H1 (cell line): ENCODE measurements at regions not wholly inside any gene's neighbourhood (a gene's known extent, or its start where the extent isn't known, plus 50 kb on each side); places are given as distances from the start of the nearest gene placed in this dataset.
"Not testable (repeated sequence)": the region's sequence is repeated elsewhere in the genome, so short reads cannot be mapped to it uniquely, and the experiment has no call there.

Source experiments
- CTCF ChIA-PET: fragments of 300-600 bp; sonication (Branson Sonifier 250); formaldehyde crosslinking; loops from one replicate; lab custom pipeline; 2021; ENCODE audit not compliant: partially characterized antibody; lab: Charles Lee
- POLR2A ChIA-PET: fragments of 300-600 bp; sonication (Branson Sonifier 250); formaldehyde crosslinking; loops from one replicate; lab custom pipeline; 2021; ENCODE audit warnings: inconsistent platforms; ENCODE audit not compliant: partially characterized antibody; lab: Charles Lee
- DNase-seq, 2 experiments: peaks; one replicate each; pipeline versions ENCODE4 v3.0.0 to v3.0.0-alpha.2; 2010 to 2022; ENCODE audit warnings: low spot score in 2 of 2, low read depth in 1 of 2, mixed read lengths in 1 of 2
- FAIRE-seq: peaks from 2 replicates; lab custom pipeline; 2011; peaks lifted over from hg19 to GRCh38; lab: Jason Lieb, UNC
- H2AFZ ChIP-seq: 2 replicates; pipeline ENCODE4 v1.8.1; 2012; ENCODE audit warnings: low read length, inconsistent platforms
- H2AK5ac ChIP-seq: 2 replicates; pipeline ENCODE4 v1.6.1; 2013; ENCODE audit warnings: low read depth, low read length
- H2BK120ac ChIP-seq: replicated peaks from 2 replicates; pipeline ENCODE3; 2013; ENCODE audit warnings: low read depth, low read length, inconsistent platforms
- H2BK12ac ChIP-seq: 2 replicates; pipeline ENCODE4 v1.6.1; 2013; ENCODE audit warnings: low read depth, low read length
- H2BK15ac ChIP-seq: 2 replicates; pipeline ENCODE4 v1.6.1; 2013; ENCODE audit warnings: low read length
- H2BK20ac ChIP-seq: 2 replicates; pipeline ENCODE4 v1.6.1; 2013; ENCODE audit warnings: low read length
- H2BK5ac ChIP-seq: 2 replicates; pipeline ENCODE4 v1.6.1; 2013; ENCODE audit warnings: low read depth, low read length
- H3K14ac ChIP-seq: 2 replicates; pipeline ENCODE4 v1.6.1; 2013; ENCODE audit warnings: inconsistent platforms; ENCODE audit not compliant: insufficient read length
- H3K18ac ChIP-seq: 2 replicates; pipeline ENCODE4 v1.6.1; 2013; ENCODE audit warnings: low read length; ENCODE audit errors: extremely low read depth
- H3K23ac ChIP-seq: 2 replicates; pipeline ENCODE4 v1.6.1; 2013; ENCODE audit warnings: inconsistent platforms; ENCODE audit not compliant: insufficient read length
- H3K23me2 ChIP-seq: 2 replicates; pipeline ENCODE4 v1.6.1; 2013; ENCODE audit warnings: low read depth, low read length
- H3K27ac ChIP-seq: 2 replicates; pipeline ENCODE4 v1.6.1; 2011; ENCODE audit warnings: low read depth, low read length, inconsistent platforms
- H3K27me3 ChIP-seq, 4 experiments: replicated peaks in 1 of 4; 1 replicate in 1 of 4; 2 replicates in 3 of 4; pipeline versions ENCODE4 v1.6.1 to v1.8.1; 2011 to 2013; ENCODE audit warnings: low read length in 3 of 4, mild to moderate bottlenecking in 3 of 4, inconsistent platforms in 2 of 4, mixed read lengths in 2 of 4, moderate library complexity in 1 of 4; ENCODE audit not compliant: control insufficient read depth in 3 of 4, insufficient read depth in 3 of 4; ENCODE audit errors: extremely low read depth in 1 of 4
- H3K36me3 ChIP-seq, 4 experiments: 2 replicates each; pipeline versions ENCODE4 v1.6.1 to v1.8.1; 2011 to 2013; ENCODE audit warnings: mild to moderate bottlenecking in 4 of 4, low read length in 3 of 4, moderate library complexity in 2 of 4, control low read depth in 1 of 4, inconsistent platforms in 1 of 4; ENCODE audit not compliant: insufficient read depth in 4 of 4, control insufficient read depth in 2 of 4
- H3K4ac ChIP-seq: replicated peaks from 2 replicates; pipeline ENCODE3; 2013; ENCODE audit warnings: low read length, low read depth, mixed read lengths, inconsistent platforms; ENCODE audit not compliant: insufficient read length
- H3K4me1 ChIP-seq, 4 experiments: replicated peaks in 1 of 4; 1 replicate in 1 of 4; 2 replicates in 3 of 4; pipeline versions ENCODE4 v1.6.1 to v1.8.1; 2011 to 2013; ENCODE audit warnings: low read length in 3 of 4, inconsistent platforms in 2 of 4, mixed read lengths in 1 of 4; ENCODE audit not compliant: insufficient read depth in 4 of 4, control insufficient read depth in 3 of 4
- H3K4me2 ChIP-seq, 2 experiments: 2 replicates each; pipeline versions ENCODE4 v1.6.1 to v1.8.1; 2011 to 2013; ENCODE audit warnings: low read depth in 2 of 2, low read length in 2 of 2, control low read depth in 1 of 2, inconsistent platforms in 1 of 2, mild to moderate bottlenecking in 1 of 2; ENCODE audit not compliant: insufficient read depth in 1 of 2
- H3K4me3 ChIP-seq, 4 experiments: fragments of 200-600, 300-600 bp in 1 of 4; sonication (generic), shearing (Covaris generic), sonication (Bioruptor Twin) in 1 of 4; 2 replicates each; pipeline versions ENCODE4 v1.5.1 to v1.8.1; 2011 to 2016; ENCODE audit warnings: low read length in 4 of 4, low read depth in 3 of 4, control low read depth in 2 of 4, inconsistent platforms in 2 of 4, mild to moderate bottlenecking in 2 of 4, mixed read lengths in 1 of 4, moderate library complexity in 1 of 4; ENCODE audit not compliant: insufficient read depth in 2 of 4; ENCODE audit errors: extremely low read depth in 1 of 4
- H3K56ac ChIP-seq: replicated peaks from 2 replicates; pipeline ENCODE3; 2013; ENCODE audit warnings: low read depth, mild to moderate bottlenecking, mixed read lengths, low read length, inconsistent platforms; ENCODE audit not compliant: insufficient read length
- H3K79me1 ChIP-seq: 2 replicates; pipeline ENCODE4 v1.6.1; 2013; ENCODE audit warnings: low read depth, low read length, control low read depth
- H3K79me2 ChIP-seq, 2 experiments: 2 replicates each; pipeline versions ENCODE4 v1.6.1 to v1.8.1; 2012 to 2013; ENCODE audit warnings: low read length in 2 of 2, mild to moderate bottlenecking in 2 of 2, inconsistent platforms in 1 of 2; ENCODE audit not compliant: insufficient read depth in 2 of 2, control insufficient read depth in 1 of 2
- H3K9ac ChIP-seq, 4 experiments: replicated peaks in 1 of 4; 1 replicate in 1 of 4; 2 replicates in 3 of 4; pipeline versions ENCODE4 v1.6.1 to v1.8.1; 2011 to 2013; ENCODE audit warnings: low read depth in 3 of 4, low read length in 3 of 4, control low read depth in 2 of 4, mild to moderate bottlenecking in 2 of 4, moderate library complexity in 2 of 4, inconsistent platforms in 1 of 4; ENCODE audit errors: extremely low read depth in 1 of 4
- H3K9me3 ChIP-seq, 2 experiments: 2 replicates each; pipeline versions ENCODE4 v1.6.1 to v1.8.1; 2012 to 2013; ENCODE audit warnings: mild to moderate bottlenecking in 2 of 2, moderate library complexity in 2 of 2, control low read depth in 1 of 2, inconsistent platforms in 1 of 2, low read depth in 1 of 2, low read length in 1 of 2, mixed read lengths in 1 of 2; ENCODE audit not compliant: insufficient read depth in 2 of 2
- H4K20me1 ChIP-seq, 2 experiments: replicated peaks in 1 of 2; 2 replicates each; pipeline versions ENCODE3 to v1.8.1; 2011 to 2013; ENCODE audit warnings: inconsistent platforms in 2 of 2, low read length in 2 of 2, mild to moderate bottlenecking in 1 of 2; ENCODE audit not compliant: insufficient read depth in 2 of 2, control insufficient read depth in 1 of 2
- H4K5ac ChIP-seq: 2 replicates; pipeline ENCODE4 v1.6.1; 2013; ENCODE audit warnings: low read length, low read depth, mixed read lengths, inconsistent platforms; ENCODE audit not compliant: insufficient read length
- H4K8ac ChIP-seq: 2 replicates; pipeline ENCODE4 v1.8.0; 2013; ENCODE audit warnings: mild to moderate bottlenecking, moderate library complexity, low read length, inconsistent platforms; ENCODE audit not compliant: insufficient read depth; ENCODE audit errors: extremely low read depth
- H4K91ac ChIP-seq: replicated peaks from 2 replicates; pipeline ENCODE3; 2013; ENCODE audit warnings: low read length, mixed read lengths, inconsistent platforms; ENCODE audit not compliant: insufficient read length
- WGBS, 2 experiments: shearing (Covaris generic) in 1 of 2; methylation state at CpG; one replicate each; pipeline versions ENCODE4 v1.1.6 to v1.1.7; 2013 to 2015; ENCODE audit warnings: low lambda C conversion rate in 2 of 2, mixed read lengths in 2 of 2, inconsistent platforms in 1 of 2, low coverage in 1 of 2, missing lambda C conversion rate in 1 of 2; ENCODE audit not compliant: insufficient replicate concordance in 2 of 2, insufficient coverage in 1 of 2, insufficient read length in 1 of 2; ENCODE audit errors: extremely low coverage in 1 of 2, missing lambda C conversion rate in 1 of 2; 5-methylcytosine and 5-hydroxymethylcytosine counted together

- H3K79me2 ChIP-seq, H2AFZ ChIP-seq, FAIRE-seq, H3K4ac ChIP-seq, H3K27me3 ChIP-seq, H4K20me1 ChIP-seq, H2BK20ac ChIP-seq, H3K14ac ChIP-seq, H3K23me2 ChIP-seq, H3K79me1 ChIP-seq, H3K27ac ChIP-seq, H2BK120ac ChIP-seq, H4K91ac ChIP-seq, H4K8ac ChIP-seq, H4K5ac ChIP-seq, DNase-seq, H3K9ac ChIP-seq, H3K23ac ChIP-seq, H3K4me2 ChIP-seq, H3K9me3 ChIP-seq, H3K18ac ChIP-seq, H3K36me3 ChIP-seq, H2BK5ac ChIP-seq, H3K4me1 ChIP-seq, H3K56ac ChIP-seq, H2BK12ac ChIP-seq, H2AK5ac ChIP-seq, H3K4me3 ChIP-seq, POLR2A ChIA-PET, H2BK15ac ChIP-seq: not testable (repeated sequence)
- WGBS, 2 experiments: 88% methylated on average over 6 of the region's 7 CpGs; no CpG with 5 or more reads in 1 of the 2 experiments
- CTCF ChIA-PET: interaction anchor here (0.6 kb wide), 1 partner anchor 569 kb away, joined by 3 read pairs; no protein-coding TSS in a partner anchor
Observed at GRCh38 chr22:44562651-44563050, 64.6 kb upstream of the RTL6 start.
